Glutamatergic neuron (in vitro differentiated cells): ENCODE measurements at regions not wholly inside any gene's neighbourhood (a gene's known extent, or its start where the extent isn't known, plus 50 kb on each side); places are given as distances from the start of the nearest gene placed in this dataset.

Experiments
- DNase-seq: peaks from one replicate; pipeline ENCODE4 v3.0.0; 2022
- H3K27ac Mint-ChIP-seq: one replicate; pipeline ENCODE4 v1.8.0; 2020; ENCODE audit warnings: mild to moderate bottlenecking, mixed read lengths, inconsistent platforms; ENCODE audit not compliant: unreplicated experiment
- H3K27me3 Mint-ChIP-seq: one replicate; pipeline ENCODE4 v1.8.0; 2020; ENCODE audit warnings: mild to moderate bottlenecking, moderate library complexity, mixed read lengths, inconsistent platforms; ENCODE audit not compliant: unreplicated experiment
- H3K36me3 Mint-ChIP-seq: one replicate; pipeline ENCODE4 v1.8.0; 2020; ENCODE audit warnings: mild to moderate bottlenecking, mixed read lengths, inconsistent platforms; ENCODE audit not compliant: unreplicated experiment
- H3K4me1 Mint-ChIP-seq: one replicate; pipeline ENCODE4 v1.8.0; 2020; ENCODE audit warnings: mild to moderate bottlenecking, low read depth, mixed read lengths, inconsistent platforms; ENCODE audit not compliant: unreplicated experiment
- H3K4me3 Mint-ChIP-seq: one replicate; pipeline ENCODE4 v1.8.0; 2020; ENCODE audit warnings: mild to moderate bottlenecking, mixed read lengths, inconsistent platforms; ENCODE audit not compliant: unreplicated experiment
- H3K9me3 Mint-ChIP-seq: one replicate; pipeline ENCODE4 v1.8.0; 2020; ENCODE audit warnings: mild to moderate bottlenecking, moderate library complexity, mixed read lengths, inconsistent platforms; ENCODE audit not compliant: unreplicated experiment
- TF ChIP-seq, protein P1 (sequence below): fragments of 200-600 bp; sonication (generic); IDR thresholded peaks from one replicate; pipeline ENCODE4 v1.5.0; 2021; ENCODE audit not compliant: partially characterized antibody, unreplicated experiment

DNA sequence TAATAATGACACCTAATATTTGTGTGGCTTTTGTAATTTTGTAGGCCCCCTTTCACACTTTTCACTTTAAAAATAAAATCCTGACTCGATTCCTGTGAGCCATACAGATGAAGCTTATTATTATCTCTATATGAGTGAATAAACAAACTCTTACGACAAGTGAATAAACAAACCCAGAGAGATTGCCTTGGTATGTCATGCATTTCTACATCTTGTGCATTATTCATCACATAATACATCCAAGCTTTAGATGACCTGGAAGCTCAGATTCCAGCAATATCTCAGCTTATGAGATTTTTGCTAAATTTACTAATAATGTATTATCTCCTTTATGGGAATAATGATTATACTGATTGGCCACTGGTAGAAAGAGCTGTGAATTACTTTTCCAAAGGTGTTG, 248.2 kb downstream of the TBX18 start:
- no peak for DNase-seq
- Mint-ChIP-seq H3K9me3 (no peaks in the 10 kb centered on the region), H3K27ac (no peak overlapping the region), H3K36me3 (no peaks in the 10 kb centered on the region), H3K4me3 (no peak overlapping the region), H3K27me3 (no peaks in the 10 kb centered on the region), H3K4me1 (no peaks in the 10 kb centered on the region)
- TF ChIP-seq, protein P1, sequence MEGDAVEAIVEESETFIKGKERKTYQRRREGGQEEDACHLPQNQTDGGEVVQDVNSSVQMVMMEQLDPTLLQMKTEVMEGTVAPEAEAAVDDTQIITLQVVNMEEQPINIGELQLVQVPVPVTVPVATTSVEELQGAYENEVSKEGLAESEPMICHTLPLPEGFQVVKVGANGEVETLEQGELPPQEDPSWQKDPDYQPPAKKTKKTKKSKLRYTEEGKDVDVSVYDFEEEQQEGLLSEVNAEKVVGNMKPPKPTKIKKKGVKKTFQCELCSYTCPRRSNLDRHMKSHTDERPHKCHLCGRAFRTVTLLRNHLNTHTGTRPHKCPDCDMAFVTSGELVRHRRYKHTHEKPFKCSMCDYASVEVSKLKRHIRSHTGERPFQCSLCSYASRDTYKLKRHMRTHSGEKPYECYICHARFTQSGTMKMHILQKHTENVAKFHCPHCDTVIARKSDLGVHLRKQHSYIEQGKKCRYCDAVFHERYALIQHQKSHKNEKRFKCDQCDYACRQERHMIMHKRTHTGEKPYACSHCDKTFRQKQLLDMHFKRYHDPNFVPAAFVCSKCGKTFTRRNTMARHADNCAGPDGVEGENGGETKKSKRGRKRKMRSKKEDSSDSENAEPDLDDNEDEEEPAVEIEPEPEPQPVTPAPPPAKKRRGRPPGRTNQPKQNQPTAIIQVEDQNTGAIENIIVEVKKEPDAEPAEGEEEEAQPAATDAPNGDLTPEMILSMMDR, result no peak

DNA sequence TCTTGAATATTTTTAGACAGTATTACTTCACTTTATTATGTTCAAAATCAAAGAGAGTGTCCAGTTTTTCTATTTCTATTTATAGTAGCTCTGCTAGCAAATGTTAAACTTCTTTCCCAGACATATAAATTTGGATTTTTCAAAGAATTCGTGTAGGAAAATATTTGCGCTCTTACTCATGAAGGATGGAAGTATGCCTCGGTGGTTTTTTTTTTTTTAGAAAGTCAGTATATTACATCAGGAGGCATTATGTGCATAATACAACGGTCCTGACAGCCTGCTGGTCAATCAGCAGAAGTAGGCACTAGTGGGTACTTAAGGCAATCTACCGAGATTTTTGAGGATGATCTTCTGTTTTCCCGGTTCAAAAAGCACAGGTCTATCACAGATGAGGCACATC, 249.3 kb downstream of the TBX18 start:
- H3K27ac Mint-ChIP-seq, result no peak overlapping the region
- DNase-seq, result no peak
- H3K4me3 Mint-ChIP-seq, result no peak overlapping the region
- no peaks in the 10 kb centered on the region for H3K4me1 Mint-ChIP-seq
- H3K36me3 Mint-ChIP-seq, result no peaks in the 10 kb centered on the region
- H3K27me3 Mint-ChIP-seq, result no peaks in the 10 kb centered on the region
- TF ChIP-seq, protein P1, result no peak
- H3K9me3 Mint-ChIP-seq, result no peaks in the 10 kb centered on the region

DNA sequence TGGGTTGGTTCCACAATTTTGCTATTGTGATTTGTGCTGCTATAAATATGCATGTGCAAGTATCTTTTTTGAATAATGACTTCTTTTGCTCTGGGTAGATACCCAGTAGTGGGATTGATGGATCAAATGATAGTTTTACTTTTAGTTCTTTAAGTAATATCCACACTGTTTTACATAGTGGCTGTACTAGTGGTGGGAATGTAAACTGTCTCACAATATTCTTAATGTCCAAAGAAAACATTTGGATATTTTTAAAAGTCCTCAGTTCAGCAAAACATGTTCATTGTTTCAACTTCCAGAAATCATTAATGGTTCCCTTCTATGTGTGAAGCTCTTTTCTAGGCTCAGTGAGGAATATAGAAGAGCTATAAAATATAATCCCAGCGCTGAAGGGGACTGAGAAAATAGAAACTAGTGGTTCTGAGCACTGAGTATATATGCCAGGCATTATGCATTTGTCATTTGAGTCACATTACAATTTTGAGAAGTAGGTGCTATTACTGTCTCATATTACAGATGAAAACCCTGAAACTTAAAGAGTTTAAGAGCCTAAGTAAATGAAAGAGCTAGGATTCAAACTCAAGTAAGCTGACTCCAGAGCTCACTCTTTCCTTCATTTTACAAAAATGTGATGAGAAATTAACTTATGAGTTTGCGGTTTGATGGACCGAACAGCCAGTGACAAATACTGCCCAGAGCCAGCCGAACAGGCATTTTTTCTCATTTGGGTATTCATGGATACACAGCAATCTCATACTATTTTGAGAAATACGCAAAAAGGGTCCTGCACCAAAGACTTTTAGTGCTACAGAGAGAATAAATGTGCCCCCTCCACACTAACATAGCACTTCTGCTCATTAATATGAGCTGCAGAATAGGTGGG, 250.1 kb downstream of the TBX18 start:
- Mint-ChIP-seq H3K36me3 (no peaks in the 10 kb centered on the region), H3K4me1 (no peaks in the 10 kb centered on the region), H3K27me3 (no peaks in the 10 kb centered on the region), H3K27ac (no peak overlapping the region), H3K4me3 (no peak overlapping the region), H3K9me3 (no peaks in the 10 kb centered on the region)
- TF ChIP-seq, protein P1, result no peak
- no peak for DNase-seq

DNA sequence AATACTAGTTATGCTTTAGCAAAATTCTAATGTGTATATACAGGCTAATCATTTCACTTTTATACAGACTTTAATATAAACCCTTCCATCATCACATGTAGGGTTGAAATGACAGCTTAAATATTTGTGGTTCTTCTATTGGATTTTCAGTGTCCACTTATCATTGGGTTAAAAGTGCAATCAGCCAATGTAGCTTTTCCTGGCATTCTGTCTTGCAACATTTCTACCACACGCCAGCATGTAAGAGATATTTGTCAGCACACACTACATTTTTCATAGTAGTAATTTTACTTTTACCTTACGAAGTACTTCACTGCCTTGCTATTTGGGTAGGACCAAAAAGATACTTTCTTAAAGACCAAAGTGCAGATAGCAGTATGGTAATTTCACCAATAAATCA, 252.0 kb downstream of the TBX18 start:
- no peaks in the 10 kb centered on the region for H3K36me3 Mint-ChIP-seq
- no peaks in the 10 kb centered on the region for H3K4me1 Mint-ChIP-seq
- H3K4me3 Mint-ChIP-seq, result no peak overlapping the region
- TF ChIP-seq, protein P1, result no peak
- H3K27ac Mint-ChIP-seq, result no peak overlapping the region
- H3K9me3 Mint-ChIP-seq, result no peaks in the 10 kb centered on the region
- no peaks in the 10 kb centered on the region for H3K27me3 Mint-ChIP-seq
- DNase-seq, result no peak

DNA sequence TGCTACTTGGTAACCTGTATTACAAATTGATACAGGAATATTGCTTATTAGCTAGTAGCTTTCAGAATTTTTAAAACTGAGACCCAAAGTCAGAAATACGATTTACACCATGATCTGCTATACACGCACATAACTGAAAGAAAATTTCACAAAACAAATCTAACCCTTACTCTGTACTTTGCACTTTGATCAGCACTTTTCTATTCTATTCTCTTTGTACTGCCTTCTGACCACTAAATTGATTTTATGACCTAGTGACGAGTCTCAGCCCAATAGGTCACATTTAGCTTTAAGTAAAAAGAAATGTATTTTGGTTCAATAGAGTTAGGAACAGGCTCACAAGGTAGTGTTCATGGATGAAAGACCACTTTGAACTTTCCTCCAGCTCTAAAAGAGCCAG, 252.5 kb downstream of the TBX18 start:
- Mint-ChIP-seq H3K27ac (no peak overlapping the region), H3K4me1 (no peaks in the 10 kb centered on the region), H3K27me3 (no peaks in the 10 kb centered on the region), H3K4me3 (no peak overlapping the region), H3K36me3 (no peaks in the 10 kb centered on the region), H3K9me3 (no peaks in the 10 kb centered on the region)
- DNase-seq, result no peak
- TF ChIP-seq, protein P1, result no peak
